Activated CD4-positive, alpha-beta T cell treated with anti-CD3 and anti-CD28 coated beads, Interleukin-2, amount 10 ng/mL, durations not matched to agents 24 days and 14 days (primary cell): ENCODE measurements at regions not wholly inside any gene's neighbourhood (a gene's known extent, or its start where the extent isn't known, plus 50 kb on each side); places are given as distances from the start of the nearest gene placed in this dataset.

Source experiments
- DNase-seq: peaks from one replicate; pipeline ENCODE4 v3.0.0; 2022
- H3K27ac Mint-ChIP-seq: one replicate; pipeline ENCODE4 v1.8.0; 2022; ENCODE audit warnings: mild to moderate bottlenecking, mixed read lengths
- H3K27me3 Mint-ChIP-seq: one replicate; pipeline ENCODE4 v1.8.0; 2022; ENCODE audit warnings: mixed read lengths
- H3K36me3 Mint-ChIP-seq: one replicate; pipeline ENCODE4 v1.8.0; 2022; ENCODE audit warnings: low read depth, mild to moderate bottlenecking, mixed read lengths
- H3K4me1 Mint-ChIP-seq: one replicate; pipeline ENCODE4 v1.8.0; 2021; ENCODE audit warnings: mixed read lengths
- H3K4me3 Mint-ChIP-seq: one replicate; pipeline ENCODE4 v1.8.0; 2022; ENCODE audit warnings: mild to moderate bottlenecking, moderate library complexity, mixed read lengths
- H3K9me3 Mint-ChIP-seq: one replicate; pipeline ENCODE4 v1.8.0; 2021; ENCODE audit warnings: mixed read lengths
- intact Hi-C: fragments of 100-400 bp; cut with micrococcal nuclease; formaldehyde crosslinking; loops from one replicate; pipeline ENCODE4 v1.15.1; 2023

- Mint-ChIP-seq H3K36me3 (no peaks in the 10 kb centered on the region), H3K4me1 (no peaks in the 10 kb centered on the region), H3K4me3 (no peak overlapping the region), H3K27me3 (no peaks in the 10 kb centered on the region), H3K27ac (no peak overlapping the region), H3K9me3 (peaks cover 6% of the 10 kb centered on the region)
- intact Hi-C loops: no loop called here
- no peak for DNase-seq
These were observed 200.4 kb downstream of the DKK1 start for GRCh38 chr10:52514481-52514880.

DNA sequence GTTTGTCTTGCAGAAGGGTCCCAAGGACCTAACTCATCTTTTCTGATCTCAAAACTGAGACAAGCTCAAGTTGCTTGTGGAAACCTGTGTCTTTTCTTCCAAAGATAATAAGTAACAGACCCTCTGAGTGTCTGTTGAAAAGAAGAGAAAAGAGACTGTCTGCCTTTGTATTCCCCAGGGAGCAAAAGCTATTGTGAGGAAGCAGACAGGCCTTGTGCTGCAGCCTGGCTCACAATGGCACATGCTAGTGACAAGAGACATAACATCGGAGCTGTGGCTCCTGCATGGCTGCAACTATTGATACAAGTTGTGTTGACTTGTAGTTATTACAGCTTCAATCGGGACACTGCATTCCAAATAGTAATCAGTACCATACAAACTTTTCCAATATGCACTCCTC, 202.9 kb downstream of the DKK1 start:
- Mint-ChIP-seq H3K9me3 (no peaks in the 10 kb centered on the region), H3K27me3 (no peaks in the 10 kb centered on the region), H3K4me1 (no peaks in the 10 kb centered on the region), H3K4me3 (no peak overlapping the region), H3K36me3 (no peaks in the 10 kb centered on the region), H3K27ac (no peak overlapping the region)
- intact Hi-C loops: no loop called here
- no peak for DNase-seq

DNA sequence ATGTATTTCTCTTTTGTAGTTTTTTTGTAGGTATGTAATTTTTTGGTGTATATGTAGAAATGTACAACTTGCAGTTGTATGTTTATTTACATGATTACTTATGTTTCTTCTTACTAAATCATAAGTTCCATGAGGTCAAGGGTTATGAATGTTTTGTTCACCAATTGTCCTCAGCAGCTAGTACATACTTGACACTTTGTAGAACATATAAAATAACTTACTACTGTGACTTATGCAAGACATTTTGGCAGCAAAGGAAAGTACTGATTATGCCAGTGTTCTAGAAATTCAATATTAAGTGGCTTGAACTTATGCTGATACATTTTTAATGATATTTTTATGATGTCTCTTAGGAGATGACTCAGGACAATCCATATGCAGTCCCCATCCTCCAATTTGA, 209.6 kb downstream of the DKK1 start:
- intact Hi-C loops: no loop called here
- Mint-ChIP-seq H3K9me3 (no peaks in the 10 kb centered on the region), H3K27ac (no peak overlapping the region), H3K36me3 (no peaks in the 10 kb centered on the region), H3K4me1 (no peaks in the 10 kb centered on the region), H3K27me3 (no peaks in the 10 kb centered on the region), H3K4me3 (no peak overlapping the region)
- no peak for DNase-seq

- Mint-ChIP-seq H3K4me3 (no peak overlapping the region), H3K27me3 (no peaks in the 10 kb centered on the region), H3K4me1 (no peaks in the 10 kb centered on the region), H3K27ac (no peak overlapping the region), H3K9me3 (peaks cover 6% of the 10 kb centered on the region), H3K36me3 (no peaks in the 10 kb centered on the region)
- DNase-seq: no peak
- intact Hi-C loops: no loop called here
These were observed 211.7 kb downstream of the DKK1 start for GRCh38 chr10:52525761-52526160.

GRCh38 chr10:52526251-52526823, 212.3 kb downstream of the DKK1 start:
- no peaks in the 10 kb centered on the region for H3K27me3 Mint-ChIP-seq

GRCh38 chr10:52532650-52533290, 218.7 kb downstream of the DKK1 start:
- H3K36me3 Mint-ChIP-seq: no peaks in the 10 kb centered on the region
- H3K4me3 Mint-ChIP-seq: no peak overlapping the region
- H3K27ac Mint-ChIP-seq: no peak overlapping the region
- H3K27me3 Mint-ChIP-seq: no peaks in the 10 kb centered on the region
- no peak for DNase-seq
- intact Hi-C loops: no loop called here
- peaks cover 6% of the 10 kb centered on the region for H3K9me3 Mint-ChIP-seq
- H3K4me1 Mint-ChIP-seq: no peaks in the 10 kb centered on the region

More at GRCh38 chr10:52526251-52526823, 212.3 kb downstream of the DKK1 start:
- DNase-seq: no peak
- Mint-ChIP-seq H3K4me3 (no peak overlapping the region), H3K4me1 (no peaks in the 10 kb centered on the region), H3K9me3 (peaks cover 6% of the 10 kb centered on the region), H3K36me3 (no peaks in the 10 kb centered on the region), H3K27ac (no peak overlapping the region)
- intact Hi-C loops: no loop called here

DNA sequence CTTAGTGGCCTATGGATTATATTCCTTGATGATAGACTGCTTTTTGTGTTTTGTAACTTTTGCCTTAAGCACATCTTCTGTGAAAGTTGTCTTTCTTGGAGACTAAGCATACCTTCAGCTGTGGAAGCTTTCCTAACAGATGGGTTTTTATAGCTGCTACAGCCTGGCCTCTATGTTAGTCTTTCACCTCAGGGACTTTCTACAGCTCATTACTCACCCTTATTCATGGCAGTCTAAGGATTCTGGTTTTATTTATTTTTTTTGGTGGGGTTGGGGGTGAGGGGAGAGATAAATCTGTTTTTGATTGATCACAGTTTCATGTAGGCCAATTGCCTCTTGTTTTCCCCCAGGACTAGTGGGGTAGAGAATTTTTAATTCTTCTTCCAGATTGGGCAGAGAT, 219.9 kb downstream of the DKK1 start:
- no peak for DNase-seq

GRCh38 chr10:52539463-52539862, 225.4 kb downstream of the DKK1 start:
- intact Hi-C loops: no loop called here
- Mint-ChIP-seq H3K27ac (no peak overlapping the region), H3K9me3 (no peaks in the 10 kb centered on the region), H3K36me3 (no peaks in the 10 kb centered on the region), H3K4me1 (no peaks in the 10 kb centered on the region), H3K27me3 (no peaks in the 10 kb centered on the region), H3K4me3 (no peak overlapping the region)
- DNase-seq: no peak

More for the DNA sequence above, 219.9 kb downstream of the DKK1 start:
- Mint-ChIP-seq H3K27me3 (no peaks in the 10 kb centered on the region), H3K27ac (no peak overlapping the region), H3K4me1 (no peaks in the 10 kb centered on the region), H3K9me3 (peaks cover 6% of the 10 kb centered on the region), H3K36me3 (no peaks in the 10 kb centered on the region), H3K4me3 (no peak overlapping the region)
- intact Hi-C loops: no loop called here

DNA sequence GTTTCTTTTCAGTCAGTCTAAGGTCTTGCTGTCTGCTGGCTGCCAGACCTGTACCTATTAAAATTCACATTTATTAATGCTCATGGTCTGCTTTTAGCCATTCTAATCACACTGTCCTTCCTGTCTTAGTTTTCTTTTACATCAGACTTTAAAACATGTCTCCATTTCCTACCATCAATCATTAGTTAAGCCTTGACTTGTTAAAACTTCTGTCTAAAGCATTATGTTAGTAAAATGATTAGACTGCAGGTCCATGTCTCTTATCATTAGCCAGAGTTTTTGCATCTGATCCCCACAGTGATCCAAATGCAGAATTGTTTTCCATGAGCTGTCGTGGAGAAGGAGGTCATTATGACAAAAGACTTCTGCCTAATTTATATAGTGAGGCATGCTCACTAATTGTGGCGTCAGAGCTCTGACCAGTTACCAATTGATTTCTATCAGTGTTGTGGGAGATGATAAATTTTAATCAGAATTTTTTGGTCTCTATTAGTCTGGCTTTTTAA, 226.5 kb downstream of the DKK1 start:
- no peaks in the 10 kb centered on the region for H3K36me3 Mint-ChIP-seq
- H3K9me3 Mint-ChIP-seq: no peaks in the 10 kb centered on the region
- intact Hi-C loops: no loop called here
- H3K4me1 Mint-ChIP-seq: no peaks in the 10 kb centered on the region
- H3K4me3 Mint-ChIP-seq: no peak overlapping the region
- no peak overlapping the region for H3K27ac Mint-ChIP-seq
- DNase-seq: no peak
- no peaks in the 10 kb centered on the region for H3K27me3 Mint-ChIP-seq

- DNase-seq: no peak
- H3K9me3 Mint-ChIP-seq: no peaks in the 10 kb centered on the region
- no peak overlapping the region for H3K27ac Mint-ChIP-seq
- H3K36me3 Mint-ChIP-seq: no peaks in the 10 kb centered on the region
- no peaks in the 10 kb centered on the region for H3K27me3 Mint-ChIP-seq
- no peaks in the 10 kb centered on the region for H3K4me1 Mint-ChIP-seq
- no peak overlapping the region for H3K4me3 Mint-ChIP-seq
- intact Hi-C loops: no loop called here
These were observed 227.0 kb downstream of the DKK1 start for GRCh38 chr10:52541006-52541473.

DNA sequence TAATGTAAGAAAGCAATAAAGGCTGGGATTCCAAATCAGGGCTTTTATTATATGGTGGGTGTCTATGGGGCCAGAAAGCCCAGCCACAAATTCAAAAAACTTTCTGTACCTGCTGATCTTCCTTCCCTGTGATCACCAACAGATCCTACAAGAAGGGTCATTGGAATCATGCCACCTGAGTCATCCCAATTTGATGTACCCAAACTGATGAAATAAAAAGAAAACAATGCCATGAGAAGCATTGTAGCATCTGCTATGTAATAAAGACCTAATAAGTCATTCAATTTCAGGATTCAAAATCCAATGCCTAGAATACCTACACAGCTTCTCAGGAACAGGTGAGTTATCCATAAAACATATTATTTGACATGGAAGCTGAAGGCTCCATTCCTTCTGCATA, 228.8 kb downstream of the DKK1 start:
- no peaks in the 10 kb centered on the region for H3K4me1 Mint-ChIP-seq
- no peaks in the 10 kb centered on the region for H3K27me3 Mint-ChIP-seq
- DNase-seq: no peak
- H3K27ac Mint-ChIP-seq: no peak overlapping the region
- H3K9me3 Mint-ChIP-seq: no peaks in the 10 kb centered on the region
- H3K36me3 Mint-ChIP-seq: no peaks in the 10 kb centered on the region
- H3K4me3 Mint-ChIP-seq: no peak overlapping the region
- intact Hi-C loops: no loop called here

GRCh38 chr10:52551046-52551445, 221.5 kb downstream of the MBL2 start:
- no peak overlapping the region for H3K4me3 Mint-ChIP-seq
- H3K27me3 Mint-ChIP-seq: no peaks in the 10 kb centered on the region
- no peaks in the 10 kb centered on the region for H3K4me1 Mint-ChIP-seq
- no peak overlapping the region for H3K27ac Mint-ChIP-seq
- H3K36me3 Mint-ChIP-seq: no peaks in the 10 kb centered on the region
- no peak for DNase-seq
- H3K9me3 Mint-ChIP-seq: no peaks in the 10 kb centered on the region
- intact Hi-C loops: no loop called here

DNA sequence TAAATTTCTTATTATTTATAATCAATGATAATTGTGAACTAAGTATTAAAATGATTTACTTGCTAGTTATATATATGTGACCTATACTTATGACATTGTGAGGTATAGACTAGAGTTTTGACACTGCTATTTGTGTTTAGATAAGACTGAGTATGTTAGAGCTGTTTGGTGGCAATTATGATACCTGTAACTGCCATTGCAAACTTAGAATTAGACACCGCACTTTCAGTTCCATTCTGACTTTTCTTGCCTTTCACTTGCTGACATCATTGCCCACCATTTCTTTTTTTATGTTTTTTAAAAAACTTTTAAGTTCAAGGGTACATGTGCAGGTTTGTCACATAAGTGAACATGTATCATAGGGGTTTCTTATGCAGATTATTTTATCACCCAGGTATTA, 214.5 kb downstream of the MBL2 start:
- intact Hi-C loops: no loop called here
- Mint-ChIP-seq H3K36me3 (no peaks in the 10 kb centered on the region), H3K27me3 (no peaks in the 10 kb centered on the region), H3K9me3 (no peaks in the 10 kb centered on the region), H3K4me3 (no peak overlapping the region), H3K27ac (no peak overlapping the region), H3K4me1 (no peaks in the 10 kb centered on the region)
- DNase-seq: no peak

- Mint-ChIP-seq H3K4me1 (no peaks in the 10 kb centered on the region), H3K36me3 (no peaks in the 10 kb centered on the region), H3K4me3 (no peak overlapping the region), H3K27me3 (no peaks in the 10 kb centered on the region), H3K9me3 (no peaks in the 10 kb centered on the region), H3K27ac (no peak overlapping the region)
- intact Hi-C loops: no loop called here
- DNase-seq: no peak
These were observed 211.3 kb downstream of the MBL2 start for GRCh38 chr10:52561322-52561721.

- H3K4me3 Mint-ChIP-seq: no peak overlapping the region
These were observed 209.2 kb downstream of the MBL2 start for GRCh38 chr10:52563360-52563759.

More at GRCh38 chr10:52563360-52563759, 209.2 kb downstream of the MBL2 start:
- intact Hi-C loops: no loop called here
- Mint-ChIP-seq H3K27ac (no peak overlapping the region), H3K27me3 (no peaks in the 10 kb centered on the region), H3K9me3 (no peaks in the 10 kb centered on the region), H3K4me1 (no peaks in the 10 kb centered on the region), H3K36me3 (no peaks in the 10 kb centered on the region)
- no peak for DNase-seq
